ENCODE measurements at regions not wholly inside any gene's neighbourhood (a gene's known extent, or its start where the extent isn't known, plus 50 kb on each side); places are given as distances from the start of the nearest gene placed in this dataset.
"Not testable (repeated sequence)": the region's sequence is repeated elsewhere in the genome, so short reads cannot be mapped to it uniquely, and the experiment has no call there.

- no peak for TF ChIP-seq JUND (IDR thresholded peaks at IDR 0.05; ENCODE audit: low read depth)
- DNase-seq (ENCODE audit: low read depth in 1 of 2, low spot score in 1 of 2): no peak
- in situ Hi-C loops (cut with HindIII; ENCODE audit: low pct_unique_long_range_greater_than_20kb, low sequenced_read_pairs): no loop called here
Measured at GRCh38 chr3:81195478-81195877, 566.0 kb downstream of the GBE1 start.

GRCh38 chr3:81186412-81186811, 575.0 kb downstream of the GBE1 start:
- in situ Hi-C loops (cut with HindIII; ENCODE audit: low pct_unique_long_range_greater_than_20kb, low sequenced_read_pairs): no loop called here

GRCh38 chr3:81182086-81182875, 579.2 kb downstream of the GBE1 start:
- in situ Hi-C loops (cut with HindIII; ENCODE audit: low pct_unique_long_range_greater_than_20kb, low sequenced_read_pairs); DNase-seq (ENCODE audit: low read depth in 1 of 2, low spot score in 1 of 2): not testable (repeated sequence)

More at GRCh38 chr3:81186412-81186811, 575.0 kb downstream of the GBE1 start:
- TF ChIP-seq JUND (IDR thresholded peaks at IDR 0.05; ENCODE audit: low read depth): no peak
- DNase-seq (ENCODE audit: low read depth in 1 of 2, low spot score in 1 of 2): no peak

DNA sequence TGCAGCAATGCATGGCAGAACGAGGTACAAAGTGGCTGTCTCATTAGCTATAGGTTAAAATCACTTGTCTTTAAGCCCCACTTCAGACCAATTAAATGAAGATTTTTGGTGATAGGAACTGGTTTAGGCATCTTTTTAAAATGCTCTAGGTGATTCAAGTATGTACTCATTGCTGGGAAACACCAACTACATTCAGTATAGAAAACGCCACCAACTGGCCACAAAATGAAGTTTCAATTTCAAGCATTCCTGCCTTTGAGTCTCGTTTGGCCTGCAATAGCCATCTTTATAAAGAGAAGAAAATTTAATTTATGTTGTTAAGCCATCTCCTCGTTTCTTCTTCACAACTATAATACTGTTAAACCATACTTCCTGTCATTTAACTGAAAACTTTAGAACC, 587.9 kb downstream of the GBE1 start:
- peak in 1 of 2 experiments; percentile 49 for DNase-seq (ENCODE audit: low read depth in 1 of 2, low spot score in 1 of 2)
- no peak for TF ChIP-seq JUND (IDR thresholded peaks at IDR 0.05; ENCODE audit: low read depth)
- in situ Hi-C loops (cut with HindIII; ENCODE audit: low pct_unique_long_range_greater_than_20kb, low sequenced_read_pairs): no loop called here

DNA sequence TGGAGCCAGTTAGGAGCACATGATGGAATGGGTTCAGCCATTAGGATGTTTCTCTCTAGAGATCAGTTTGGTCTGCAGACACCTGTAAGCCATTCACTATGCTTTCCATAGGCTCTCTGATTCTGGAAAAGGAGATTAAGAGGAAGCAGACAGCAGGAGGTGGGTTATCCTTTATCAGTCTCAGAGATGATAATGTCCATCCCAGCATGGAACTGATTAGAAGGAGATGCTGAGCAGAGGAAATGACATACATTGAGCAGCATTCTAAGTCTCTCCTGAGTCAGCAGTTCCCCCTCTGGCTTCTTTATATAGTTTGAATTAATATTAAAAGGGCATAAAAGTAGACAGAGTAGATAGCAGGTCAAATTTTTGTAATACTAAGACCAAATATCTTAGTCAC, 591.1 kb downstream of the GBE1 start:
- in situ Hi-C loops (cut with HindIII; ENCODE audit: low pct_unique_long_range_greater_than_20kb, low sequenced_read_pairs): no loop called here
- TF ChIP-seq JUND (IDR thresholded peaks at IDR 0.05; ENCODE audit: low read depth): no peak
- no peak for DNase-seq (ENCODE audit: low read depth in 1 of 2, low spot score in 1 of 2)

DNA sequence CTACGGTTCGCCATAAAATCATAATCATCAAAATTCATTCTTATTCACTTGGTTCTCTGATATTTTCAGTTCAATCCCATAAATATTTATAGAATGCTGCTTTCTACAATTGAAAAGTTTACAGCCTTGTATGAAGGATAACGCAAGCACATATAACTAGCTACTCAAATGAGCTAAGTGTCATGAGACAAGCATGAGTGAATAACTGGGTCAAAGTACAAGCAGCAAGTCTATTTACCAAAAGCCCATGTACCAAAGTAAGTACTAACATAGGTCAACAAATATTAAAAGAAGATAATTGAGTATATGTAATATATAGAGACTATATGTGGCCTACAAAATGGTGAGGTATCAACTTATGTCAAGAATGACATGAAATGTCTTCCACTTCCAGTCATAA, 596.6 kb downstream of the GBE1 start:
- in situ Hi-C loops (cut with HindIII; ENCODE audit: low pct_unique_long_range_greater_than_20kb, low sequenced_read_pairs): no loop called here
- TF ChIP-seq JUND (IDR thresholded peaks at IDR 0.05; ENCODE audit: low read depth): no peak
- no peak for DNase-seq (ENCODE audit: low read depth in 1 of 2, low spot score in 1 of 2)

- no peak for TF ChIP-seq JUND (IDR thresholded peaks at IDR 0.05; ENCODE audit: low read depth)
- in situ Hi-C loops (cut with HindIII; ENCODE audit: low pct_unique_long_range_greater_than_20kb, low sequenced_read_pairs): no loop called here
- DNase-seq (ENCODE audit: low read depth in 1 of 2, low spot score in 1 of 2): peak in 1 of 2 experiments; percentile 59
Measured at GRCh38 chr3:81161851-81162250, 599.6 kb downstream of the GBE1 start.

DNA sequence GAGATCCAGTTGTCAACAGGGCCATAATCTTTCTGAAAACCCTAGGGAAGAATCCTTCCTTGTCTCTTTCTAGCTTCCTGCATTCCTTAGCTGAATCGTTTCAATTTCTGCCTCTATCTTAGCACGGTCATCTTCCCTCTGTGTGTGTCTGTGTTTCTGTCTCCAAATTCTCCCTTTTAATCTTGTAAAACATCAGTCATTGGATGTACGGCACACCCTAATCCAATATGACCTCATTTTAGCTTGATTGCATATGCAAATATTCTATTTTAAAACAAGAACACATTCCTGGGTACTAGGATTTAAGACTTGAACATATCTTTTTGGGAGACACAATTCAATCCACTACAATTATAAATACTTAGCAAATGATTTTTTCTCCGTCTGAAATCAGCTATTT, 600.3 kb downstream of the GBE1 start:
- in situ Hi-C loops (cut with HindIII; ENCODE audit: low pct_unique_long_range_greater_than_20kb, low sequenced_read_pairs): no loop called here
- TF ChIP-seq JUND (IDR thresholded peaks at IDR 0.05; ENCODE audit: low read depth): no peak
- DNase-seq (ENCODE audit: low read depth in 1 of 2, low spot score in 1 of 2): peak in 1 of 2 experiments; percentile 7

DNA sequence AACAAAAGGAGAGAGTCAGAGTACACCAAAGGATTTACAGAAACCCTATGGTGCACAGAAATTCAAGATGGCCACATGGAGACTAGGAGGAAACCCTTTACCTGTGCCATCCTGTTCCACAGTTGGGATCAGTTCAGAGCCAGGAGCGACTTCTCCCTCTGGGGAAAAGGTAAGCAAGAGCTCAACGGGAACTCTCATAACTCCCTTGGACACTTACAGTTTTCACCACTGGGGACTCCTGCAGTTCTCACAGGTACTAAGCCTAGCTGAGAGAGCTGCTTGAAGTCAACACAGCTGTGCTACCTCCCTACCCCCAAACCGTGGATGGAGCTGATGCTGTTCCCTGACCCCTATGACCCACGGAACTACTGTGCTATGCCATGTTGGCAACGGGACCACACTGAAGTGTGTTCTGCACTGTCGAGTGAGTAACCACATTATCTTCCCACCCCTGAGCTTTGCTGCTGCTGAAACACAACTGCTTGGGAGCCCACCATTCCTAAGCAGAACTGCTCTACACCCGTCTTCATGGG, 606.8 kb downstream of the GBE1 start:
- in situ Hi-C loops (cut with HindIII; ENCODE audit: low pct_unique_long_range_greater_than_20kb, low sequenced_read_pairs): no loop called here
- peak; percentile 4 to 54 for DNase-seq (ENCODE audit: low read depth in 1 of 2, low spot score in 1 of 2)
- no peak for TF ChIP-seq JUND (IDR thresholded peaks at IDR 0.05; ENCODE audit: low read depth)

DNA sequence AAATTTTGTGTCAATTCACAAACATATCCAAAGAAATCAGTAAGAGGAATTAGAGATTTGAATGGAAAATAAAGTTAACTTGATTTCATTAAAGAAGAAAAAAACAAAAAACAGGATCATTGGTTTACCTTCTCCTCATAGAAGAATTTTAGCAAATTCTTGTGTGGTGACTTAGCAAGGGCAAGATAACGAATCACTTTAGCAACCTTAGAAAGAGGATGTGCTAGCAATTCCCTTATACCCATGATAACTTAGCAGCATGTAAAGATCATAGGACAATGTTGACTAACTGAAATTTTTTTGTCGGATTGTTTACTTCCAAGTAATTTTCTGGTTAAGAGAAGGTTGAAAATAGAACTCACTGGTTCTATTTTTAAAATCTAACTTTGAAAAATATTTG, 609.3 kb downstream of the GBE1 start:
- in situ Hi-C loops (cut with HindIII; ENCODE audit: low pct_unique_long_range_greater_than_20kb, low sequenced_read_pairs): no loop called here
- TF ChIP-seq JUND (IDR thresholded peaks at IDR 0.05; ENCODE audit: low read depth): no peak
- DNase-seq (ENCODE audit: low read depth in 1 of 2, low spot score in 1 of 2): no peak

- TF ChIP-seq JUND (IDR thresholded peaks at IDR 0.05; ENCODE audit: low read depth): no peak
- in situ Hi-C loops (cut with HindIII; ENCODE audit: low pct_unique_long_range_greater_than_20kb, low sequenced_read_pairs): no loop called here
- no peak for DNase-seq (ENCODE audit: low read depth in 1 of 2, low spot score in 1 of 2)
Measured at GRCh38 chr3:81132995-81133394, 628.5 kb downstream of the GBE1 start.

- in situ Hi-C loops (cut with HindIII; ENCODE audit: low pct_unique_long_range_greater_than_20kb, low sequenced_read_pairs): no loop called here
- peak in 1 of 2 experiments; percentile 21 for DNase-seq (ENCODE audit: low read depth in 1 of 2, low spot score in 1 of 2)
- no peak for TF ChIP-seq JUND (IDR thresholded peaks at IDR 0.05; ENCODE audit: low read depth)
Measured at GRCh38 chr3:81105789-81106488, 655.5 kb downstream of the GBE1 start.

GRCh38 chr3:81105206-81105605, 656.2 kb downstream of the GBE1 start:
- TF ChIP-seq JUND (IDR thresholded peaks at IDR 0.05; ENCODE audit: low read depth): no peak
- no peak for DNase-seq (ENCODE audit: low read depth in 1 of 2, low spot score in 1 of 2)
- in situ Hi-C loops (cut with HindIII; ENCODE audit: low pct_unique_long_range_greater_than_20kb, low sequenced_read_pairs): no loop called here
